Type B pancreatic cell (in vitro differentiated cells): ENCODE measurements at regions not wholly inside any gene's neighbourhood (a gene's known extent, or its start where the extent isn't known, plus 50 kb on each side); places are given as distances from the start of the nearest gene placed in this dataset.

ENCODE experiments used
- DNase-seq: peaks from one replicate; pipeline ENCODE4 v3.0.0; 2021; ENCODE audit warnings: mixed read lengths; ENCODE audit not compliant: unreplicated experiment; ENCODE audit errors: extremely low spot score
- H3K27ac Mint-ChIP-seq: 2 replicates; pipeline ENCODE4 v1.8.0; 2021; ENCODE audit warnings: mild to moderate bottlenecking, mixed read lengths
- H3K27me3 Mint-ChIP-seq: 2 replicates; pipeline ENCODE4 v1.8.0; 2021; ENCODE audit warnings: mixed read lengths
- H3K36me3 Mint-ChIP-seq: 2 replicates; pipeline ENCODE4 v1.8.0; 2021; ENCODE audit warnings: mixed read lengths
- H3K4me1 Mint-ChIP-seq: one replicate; pipeline ENCODE4 v1.8.0; 2021; ENCODE audit warnings: mixed read lengths; ENCODE audit not compliant: unreplicated experiment
- H3K4me3 Mint-ChIP-seq: 2 replicates; pipeline ENCODE4 v1.8.0; 2021; ENCODE audit warnings: mild to moderate bottlenecking, mixed read lengths
- H3K9me3 Mint-ChIP-seq: 2 replicates; pipeline ENCODE4 v1.8.0; 2021; ENCODE audit warnings: mixed read lengths
- TF ChIP-seq, protein P1 (sequence below): fragments of 200-600 bp; sonication (generic); conservative IDR thresholded peaks from 2 replicates; pipeline ENCODE4 v1.5.0; 2021; ENCODE audit warnings: antibody characterized with exemption, mild to moderate bottlenecking

- Mint-ChIP-seq H3K4me1 (peaks cover 3% of the 10 kb centered on the region), H3K9me3 (no peaks in the 10 kb centered on the region), H3K27me3 (no peaks in the 10 kb centered on the region), H3K27ac (no peak overlapping the region), H3K36me3 (no peaks in the 10 kb centered on the region), H3K4me3 (no peak overlapping the region)
- DNase-seq, result no peak
- TF ChIP-seq, protein P1, sequence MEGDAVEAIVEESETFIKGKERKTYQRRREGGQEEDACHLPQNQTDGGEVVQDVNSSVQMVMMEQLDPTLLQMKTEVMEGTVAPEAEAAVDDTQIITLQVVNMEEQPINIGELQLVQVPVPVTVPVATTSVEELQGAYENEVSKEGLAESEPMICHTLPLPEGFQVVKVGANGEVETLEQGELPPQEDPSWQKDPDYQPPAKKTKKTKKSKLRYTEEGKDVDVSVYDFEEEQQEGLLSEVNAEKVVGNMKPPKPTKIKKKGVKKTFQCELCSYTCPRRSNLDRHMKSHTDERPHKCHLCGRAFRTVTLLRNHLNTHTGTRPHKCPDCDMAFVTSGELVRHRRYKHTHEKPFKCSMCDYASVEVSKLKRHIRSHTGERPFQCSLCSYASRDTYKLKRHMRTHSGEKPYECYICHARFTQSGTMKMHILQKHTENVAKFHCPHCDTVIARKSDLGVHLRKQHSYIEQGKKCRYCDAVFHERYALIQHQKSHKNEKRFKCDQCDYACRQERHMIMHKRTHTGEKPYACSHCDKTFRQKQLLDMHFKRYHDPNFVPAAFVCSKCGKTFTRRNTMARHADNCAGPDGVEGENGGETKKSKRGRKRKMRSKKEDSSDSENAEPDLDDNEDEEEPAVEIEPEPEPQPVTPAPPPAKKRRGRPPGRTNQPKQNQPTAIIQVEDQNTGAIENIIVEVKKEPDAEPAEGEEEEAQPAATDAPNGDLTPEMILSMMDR, result no peak
Measured at GRCh38 chr10:29767968-29768367, 133.2 kb upstream of the SVIL start.

DNA sequence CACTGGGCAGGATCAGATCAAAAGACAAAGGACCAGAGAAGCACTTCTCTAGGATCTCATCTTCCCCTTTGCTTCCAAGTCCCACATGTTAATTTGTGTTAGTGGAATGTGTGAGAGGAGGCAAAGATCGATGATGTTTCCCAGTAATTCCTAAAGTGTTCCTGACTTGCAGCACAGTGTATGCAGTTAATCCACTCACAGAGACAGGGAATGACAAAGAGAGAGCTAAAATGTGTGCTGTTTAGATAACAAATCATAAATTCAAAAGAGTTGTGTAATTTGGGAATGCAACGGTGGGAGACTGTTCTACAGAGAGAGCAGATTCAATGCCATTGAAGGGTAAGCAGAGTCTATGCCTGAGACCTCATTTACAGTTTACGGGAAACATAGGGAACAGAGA lies 132.0 kb upstream of the SVIL start:
- peaks cover 6% of the 10 kb centered on the region for H3K4me1 Mint-ChIP-seq
- peaks cover 4% of the 10 kb centered on the region for H3K9me3 Mint-ChIP-seq
- H3K36me3 Mint-ChIP-seq, result no peaks in the 10 kb centered on the region
- H3K4me3 Mint-ChIP-seq, result no peak overlapping the region
- TF ChIP-seq, protein P1, result no peak
- no peak overlapping the region for H3K27ac Mint-ChIP-seq
- no peaks in the 10 kb centered on the region for H3K27me3 Mint-ChIP-seq
- no peak for DNase-seq

- no peak overlapping the region for H3K4me3 Mint-ChIP-seq
- H3K4me1 Mint-ChIP-seq, result peaks cover 9% of the 10 kb centered on the region
- peaks cover 4% of the 10 kb centered on the region for H3K9me3 Mint-ChIP-seq
- no peaks in the 10 kb centered on the region for H3K27me3 Mint-ChIP-seq
- DNase-seq, result no peak
- TF ChIP-seq, protein P1, result no peak
- no peak overlapping the region for H3K27ac Mint-ChIP-seq
- no peaks in the 10 kb centered on the region for H3K36me3 Mint-ChIP-seq
Measured at GRCh38 chr10:29765330-29765729, 130.6 kb upstream of the SVIL start.

- H3K4me1 Mint-ChIP-seq, result peaks cover 11% of the 10 kb centered on the region
- H3K4me3 Mint-ChIP-seq, result no peak overlapping the region
- no peak overlapping the region for H3K27ac Mint-ChIP-seq
- H3K27me3 Mint-ChIP-seq, result no peaks in the 10 kb centered on the region
- TF ChIP-seq, protein P1, result no peak
- H3K9me3 Mint-ChIP-seq, result peaks cover 4% of the 10 kb centered on the region
- no peaks in the 10 kb centered on the region for H3K36me3 Mint-ChIP-seq
- no peak for DNase-seq
Measured at GRCh38 chr10:29763396-29763795, 128.6 kb upstream of the SVIL start.

GRCh38 chr10:29761916-29762315 lies 127.1 kb upstream of the SVIL start:
- no peak overlapping the region for H3K4me3 Mint-ChIP-seq
- TF ChIP-seq, protein P1, result no peak
- peaks cover 4% of the 10 kb centered on the region for H3K9me3 Mint-ChIP-seq
- H3K27me3 Mint-ChIP-seq, result no peaks in the 10 kb centered on the region
- no peak for DNase-seq
- H3K4me1 Mint-ChIP-seq, result peaks cover 24% of the 10 kb centered on the region
- H3K36me3 Mint-ChIP-seq, result no peaks in the 10 kb centered on the region
- H3K27ac Mint-ChIP-seq, result no peak overlapping the region
